ENCODE measurements at regions not wholly inside any gene's neighbourhood (a gene's known extent, or its start where the extent isn't known, plus 50 kb on each side); places are given as distances from the start of the nearest gene placed in this dataset.
A peak's percentile ranks its signal among the peaks of the same experiment; 100 is the strongest.

- Histone ChIP-seq H2AFZ (ENCODE audit: low read depth, low read length) (no peak overlapping the region), H3K9ac (ENCODE audit: insufficient read depth in 1 of 2, low read depth in 2 of 2, low read length in 2 of 2) (no peak overlapping the region), H4K20me1 (replicated peaks; ENCODE audit: control insufficient read depth, insufficient read depth, low read length) (no peaks in the 10 kb centered on the region), H3K4me2 (ENCODE audit: insufficient read depth, low read length) (no peak overlapping the region), H3K9me3 (replicated peaks; ENCODE audit: control insufficient read depth, insufficient read depth, low read depth, low read length) (no peaks in the 10 kb centered on the region), H3K27ac (ENCODE audit: extremely low read depth, low read depth, low read length) (no peak overlapping the region), H3K9me1 (ENCODE audit: control insufficient read depth, insufficient read depth, low read length) (no peaks in the 10 kb centered on the region), H3K79me2 (ENCODE audit: control insufficient read depth, insufficient read depth, low read length) (no peaks in the 10 kb centered on the region), H3K27me3 (ENCODE audit: control insufficient read depth in 2 of 2, insufficient read depth in 2 of 2, low read length in 2 of 2) (no peaks in the 10 kb centered on the region), H3K4me3 (no peak overlapping the region), H3K36me3 (ENCODE audit: control insufficient read depth, insufficient read depth, low read length) (no peaks in the 10 kb centered on the region), H3K4me1 (replicated peaks in 1 of 2; ENCODE audit: control insufficient read depth in 2 of 2, insufficient read depth in 2 of 2, low read length in 2 of 2) (no peaks in the 10 kb centered on the region)
- ATAC-seq (no peak), FAIRE-seq (no peak), DNase-seq (ENCODE audit: extremely low read depth in 1 of 4, low spot score in 3 of 4) (no peak)
- 4% methylated on average over 7 of the region's 7 CpGs for WGBS (ENCODE audit: insufficient coverage, low coverage, missing lambda C conversion rate)
- BruUV-seq (replicated peaks) = no TSS peak
- intact Hi-C loops (cut with micrococcal nuclease) = no loop called here
- POLR2A ChIA-PET = interaction anchor here (1.0 kb wide), 1 partner anchor 8 kb away, joined by 4 read pairs; no protein-coding TSS in a partner anchor
- CTCF ChIA-PET (ENCODE audit: low intra/inter-chr PET ratio) = no interaction called here
- TF ChIP-seq TARDBP (IDR thresholded peaks at IDR 0.05) = no peak
- TF ChIP-seq ATF4 (CRISPR knock-in tag; IDR thresholded peaks at IDR 0.05) = peak; percentile 74; the same call in 1 of the 2 replicates
- TF ChIP-seq SIRT6 (IDR thresholded peaks at IDR 0.05; ENCODE audit: low read depth, low read length) = no peak
- no peak for TF ChIP-seq CEBPG (CRISPR knock-in tag; IDR thresholded peaks at IDR 0.05)
- TF ChIP-seq CEBPG (tag; conservative IDR thresholded peaks at IDR 0.05 in 1 of 2, IDR thresholded peaks at IDR 0.05 in 1 of 2) = peak; percentile 55 to 74
- TF ChIP-seq SOX6 (IDR thresholded peaks at IDR 0.05) = peak; percentile 58; the same call in 1 of the 2 replicates
- TF ChIP-seq ATF3 (IDR thresholded peaks at IDR 0.05) = peak; percentile 74
- no peak for TF ChIP-seq ATF3 (CRISPR knock-in tag; conservative IDR thresholded peaks at IDR 0.05)
- in situ Hi-C loops (cut with MboI) = no loop called here
These were observed 118.3 kb upstream of the DNAJC10 start for GRCh38 chr2:182597570-182598295.

Measured in K562 (cell line).